GM21786 (cell line): ENCODE measurements at regions not wholly inside any gene's neighbourhood (a gene's known extent, or its start where the extent isn't known, plus 50 kb on each side); places are given as distances from the start of the nearest gene placed in this dataset.

Experiments
- ATAC-seq: cut with Tn5 transposase; IDR thresholded peaks from one replicate; pipeline ENCODE4 v1.9.1; 2021; ENCODE audit not compliant: unreplicated experiment

GRCh38 chr16:85253084-85253941 lies 141.0 kb upstream of the CIBAR2 start:
- ATAC-seq: peak; percentile 55

- no peak for ATAC-seq
Observed at GRCh38 chr16:85254051-85254450, 141.8 kb upstream of the CIBAR2 start.

- no peak for ATAC-seq
Observed at GRCh38 chr16:85254921-85255320, 142.6 kb upstream of the CIBAR2 start.

- no peak for ATAC-seq
Observed at GRCh38 chr16:85255777-85256176, 143.5 kb upstream of the CIBAR2 start.

- no peak for ATAC-seq
Observed at GRCh38 chr16:85256190-85256739, 144.0 kb upstream of the CIBAR2 start.

GRCh38 chr16:85257483-85257882 lies 145.2 kb upstream of the CIBAR2 start:
- ATAC-seq: no peak

- no peak for ATAC-seq
Observed at GRCh38 chr16:85258166-85258565, 145.9 kb upstream of the CIBAR2 start.

- no peak for ATAC-seq
Observed at GRCh38 chr16:85258629-85259028, 146.4 kb upstream of the CIBAR2 start.

- no peak for ATAC-seq
Observed at GRCh38 chr16:85259115-85259831, 147.0 kb upstream of the CIBAR2 start.

- ATAC-seq: no peak
Observed at GRCh38 chr16:85259832-85260167, 147.5 kb upstream of the CIBAR2 start.

- ATAC-seq: no peak
Observed at GRCh38 chr16:85261204-85261603, 148.9 kb upstream of the CIBAR2 start.

GRCh38 chr16:85261657-85262557 lies 149.6 kb upstream of the CIBAR2 start:
- no peak for ATAC-seq

GRCh38 chr16:85262558-85263238 lies 150.4 kb upstream of the CIBAR2 start:
- ATAC-seq: no peak

- no peak for ATAC-seq
Observed at GRCh38 chr16:85263239-85263585, 150.9 kb upstream of the CIBAR2 start.

GRCh38 chr16:85264752-85265151 lies 152.5 kb upstream of the CIBAR2 start:
- ATAC-seq: no peak

GRCh38 chr16:85265161-85265784 lies 153.0 kb upstream of the CIBAR2 start:
- no peak for ATAC-seq

GRCh38 chr16:85265810-85266209 lies 153.5 kb upstream of the CIBAR2 start:
- no peak for ATAC-seq

GRCh38 chr16:85266857-85267256 lies 154.6 kb upstream of the CIBAR2 start:
- ATAC-seq: no peak

- ATAC-seq: no peak
Observed at GRCh38 chr16:85267414-85267945, 155.2 kb upstream of the CIBAR2 start.

- ATAC-seq: no peak
Observed at GRCh38 chr16:85269165-85269564, 156.9 kb upstream of the CIBAR2 start.
